Endothelial cell of umbilical vein (primary cell): ENCODE measurements at regions not wholly inside any gene's neighbourhood (a gene's known extent, or its start where the extent isn't known, plus 50 kb on each side); places are given as distances from the start of the nearest gene placed in this dataset.

Experiments
- BruUV-seq: library from RNA; stranded (reverse); fragments of 400-500 nt; replicated peaks from 2 replicates; lab custom pipeline; 2021; lab: Mats Ljungman, UMichigan
- CTCF ChIA-PET: fragments of 300-600, 350-600 bp; sonication (Branson Sonifier 250); formaldehyde crosslinking; loops from one replicate; lab custom pipeline; 2021; ENCODE audit warnings: antibody characterized with exemption, inconsistent platforms; lab: Charles Lee
- POLR2A ChIA-PET: fragments of 300-600, 350-600 bp; sonication (Branson Sonifier 250); formaldehyde crosslinking; loops from one replicate; lab custom pipeline; 2021; ENCODE audit warnings: antibody characterized with exemption, inconsistent platforms; lab: Charles Lee
- DNase-seq: peaks from one replicate; pipeline ENCODE4 v3.0.0-alpha.2; 2011; ENCODE audit warnings: low read depth, low spot score
- FAIRE-seq: peaks from 2 replicates; lab custom pipeline; 2011; peaks lifted over from hg19 to GRCh38; lab: Jason Lieb, UNC
- H2AFZ ChIP-seq: 2 replicates; pipeline ENCODE4 v1.6.0; 2012; ENCODE audit warnings: low read depth, low read length, control low read depth, inconsistent platforms
- H3K27ac ChIP-seq: 2 replicates; pipeline ENCODE4 v1.5.1; 2011; ENCODE audit warnings: low read depth, mild to moderate bottlenecking, control low read depth, low read length, moderate library complexity; ENCODE audit not compliant: insufficient read depth
- H3K27me3 ChIP-seq, 2 experiments: 2 replicates each; pipeline versions ENCODE4 v1.6.0 to v1.6.1; 2011; ENCODE audit warnings: low read length in 2 of 2, mixed read lengths in 1 of 2; ENCODE audit not compliant: control insufficient read depth in 2 of 2, insufficient read depth in 2 of 2
- H3K36me3 ChIP-seq, 2 experiments: 2 replicates in 1 of 2; 3 replicates in 1 of 2; pipeline ENCODE4 v1.5.1; 2011; ENCODE audit warnings: low read length in 2 of 2, mild to moderate bottlenecking in 1 of 2, moderate library complexity in 1 of 2; ENCODE audit not compliant: control insufficient read depth in 2 of 2, insufficient read depth in 2 of 2; ENCODE audit errors: extremely low read depth in 1 of 2
- H3K4me1 ChIP-seq: 3 replicates; pipeline ENCODE4 v1.5.1; 2011; ENCODE audit warnings: mild to moderate bottlenecking, low read length; ENCODE audit not compliant: control insufficient read depth, insufficient read depth; ENCODE audit errors: extremely low read depth
- H3K4me2 ChIP-seq: 2 replicates; pipeline ENCODE4 v1.6.1; 2011; ENCODE audit warnings: low read length, control low read depth, mixed read lengths; ENCODE audit not compliant: insufficient read depth
- H3K4me3 ChIP-seq, 3 experiments: fragments of 200-600 bp in 1 of 3; sonication (generic), shearing (Covaris generic) in 1 of 3; replicated peaks in 1 of 3; 2 replicates each; pipeline ENCODE4 v1.5.1; 2011 to 2016; ENCODE audit warnings: control low read depth in 3 of 3, low read length in 3 of 3, mild to moderate bottlenecking in 2 of 3, inconsistent platforms in 1 of 3, low read depth in 1 of 3, moderate library complexity in 1 of 3; ENCODE audit not compliant: insufficient read depth in 1 of 3
- H3K79me2 ChIP-seq: 2 replicates; pipeline ENCODE4 v1.6.0; 2012; ENCODE audit warnings: low read length, inconsistent platforms; ENCODE audit not compliant: control insufficient read depth, insufficient read depth
- H3K9ac ChIP-seq: replicated peaks from 2 replicates; pipeline ENCODE3; 2011; ENCODE audit warnings: low read length, control low read depth; ENCODE audit not compliant: insufficient read depth; ENCODE audit errors: extremely low read depth
- H3K9me1 ChIP-seq: replicated peaks from 3 replicates; pipeline ENCODE4 v1.6.0; 2011; ENCODE audit warnings: mild to moderate bottlenecking, low read length; ENCODE audit not compliant: control insufficient read depth, insufficient read depth; ENCODE audit errors: extremely low read depth
- H3K9me3 ChIP-seq: replicated peaks from 2 replicates; pipeline ENCODE4 v1.5.1; 2012; ENCODE audit warnings: low read length, inconsistent platforms; ENCODE audit not compliant: control insufficient read depth, insufficient read depth
- H4K20me1 ChIP-seq: replicated peaks from 2 replicates; pipeline ENCODE3; 2011; ENCODE audit warnings: mild to moderate bottlenecking, low read length; ENCODE audit not compliant: control insufficient read depth, insufficient read depth; ENCODE audit errors: extremely low read depth
- EZH2 ChIP-seq: IDR thresholded peaks from 2 replicates; pipeline ENCODE4 v1.6.1; 2012; ENCODE audit warnings: borderline replicate concordance, low read depth, mild to moderate bottlenecking, moderate library complexity, low read length, inconsistent platforms; ENCODE audit not compliant: severe bottlenecking
- FOS ChIP-seq: IDR thresholded peaks from 2 replicates; pipeline ENCODE4 v1.6.1; 2011; ENCODE audit warnings: mild to moderate bottlenecking, low read length, moderate library complexity, borderline replicate concordance; ENCODE audit not compliant: insufficient read depth
- GATA2 ChIP-seq: IDR thresholded peaks from 2 replicates; pipeline ENCODE4 v1.7.0; 2011; ENCODE audit warnings: low read depth, mild to moderate bottlenecking, moderate library complexity, mixed read lengths, low read length; ENCODE audit not compliant: insufficient read length, insufficient read depth
- JUN ChIP-seq: IDR thresholded peaks from 2 replicates; pipeline ENCODE4 v1.6.1; 2011; ENCODE audit warnings: borderline replicate concordance, low read depth; ENCODE audit not compliant: insufficient read length, insufficient read depth
- MYC ChIP-seq: IDR thresholded peaks from one replicate; pipeline ENCODE4 v1.6.1; 2011; ENCODE audit warnings: mild to moderate bottlenecking, low read depth, low read length
- POLR2A ChIP-seq: IDR thresholded peaks from 2 replicates; pipeline ENCODE4 v1.6.1; 2012; ENCODE audit warnings: low read depth, mild to moderate bottlenecking, control low read depth, low read length
- POLR2AphosphoS5 ChIP-seq: IDR thresholded peaks from 2 replicates; pipeline ENCODE4 v1.6.1; 2012; ENCODE audit warnings: low read depth, mild to moderate bottlenecking, control low read depth, low read length, moderate library complexity; ENCODE audit not compliant: insufficient read depth
- dilution Hi-C: fragments of 300-500 bp; cut with MboI; formaldehyde crosslinking; loops from one replicate; pipeline ENCODE4 v1.15.0; 2019; ENCODE audit warnings: low sequenced_read_pairs; ENCODE audit not compliant: extremely low pct_ligation_motif_present
- intact Hi-C: fragments of 100-400 bp; cut with micrococcal nuclease; formaldehyde crosslinking; loops from one replicate; pipeline ENCODE4 v1.10.0; 2022
- TF ChIP-seq, protein P1 (sequence below), 2 donors: IDR thresholded peaks; 1 replicate in 1 of 2; 2 replicates in 1 of 2; pipeline ENCODE4 v1.5.1; 2011; ENCODE audit warnings: low read length in 2 of 2, mild to moderate bottlenecking in 2 of 2, moderate library complexity in 2 of 2, control low read depth in 1 of 2, inconsistent platforms in 1 of 2, low read depth in 1 of 2; ENCODE audit not compliant: insufficient read depth in 1 of 2; ENCODE audit errors: extremely low read depth in 1 of 2
- TF ChIP-seq, protein P2 (sequence below): IDR thresholded peaks from 2 replicates; pipeline ENCODE4 v1.6.1; 2011; ENCODE audit not compliant: insufficient read depth, insufficient read length

DNA sequence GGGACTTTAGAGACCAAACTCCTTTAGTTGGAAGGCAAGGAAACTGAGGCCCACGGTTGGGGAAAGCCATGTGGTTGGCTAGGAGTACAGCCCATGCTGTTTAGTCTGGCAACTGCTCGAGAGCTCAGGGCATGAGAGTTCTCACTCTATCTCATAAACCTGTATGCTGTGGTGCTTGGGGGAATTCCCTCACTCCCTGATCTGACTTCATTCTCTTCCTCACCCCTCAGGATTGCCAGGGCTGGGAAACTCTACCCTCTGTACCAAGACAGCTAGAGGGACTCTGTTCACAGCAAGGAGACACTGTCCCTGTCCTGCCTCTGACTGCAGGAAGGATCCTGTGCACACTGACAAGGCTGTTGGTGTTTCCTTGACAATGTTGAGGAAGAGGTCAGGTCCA is 230.2 kb downstream of the ZNF621 start:
- no peak overlapping the region for H3K27ac ChIP-seq

More for the DNA sequence above, 230.2 kb downstream of the ZNF621 start:
- no peak for DNase-seq
- H3K9me1 ChIP-seq = no peaks in the 10 kb centered on the region
- TF ChIP-seq JUN (no peak), EZH2 (no peak), GATA2 (no peak), POLR2AphosphoS5 (no peak), POLR2A (no peak), FOS (no peak), MYC (no peak)
- TF ChIP-seq, protein P1, sequence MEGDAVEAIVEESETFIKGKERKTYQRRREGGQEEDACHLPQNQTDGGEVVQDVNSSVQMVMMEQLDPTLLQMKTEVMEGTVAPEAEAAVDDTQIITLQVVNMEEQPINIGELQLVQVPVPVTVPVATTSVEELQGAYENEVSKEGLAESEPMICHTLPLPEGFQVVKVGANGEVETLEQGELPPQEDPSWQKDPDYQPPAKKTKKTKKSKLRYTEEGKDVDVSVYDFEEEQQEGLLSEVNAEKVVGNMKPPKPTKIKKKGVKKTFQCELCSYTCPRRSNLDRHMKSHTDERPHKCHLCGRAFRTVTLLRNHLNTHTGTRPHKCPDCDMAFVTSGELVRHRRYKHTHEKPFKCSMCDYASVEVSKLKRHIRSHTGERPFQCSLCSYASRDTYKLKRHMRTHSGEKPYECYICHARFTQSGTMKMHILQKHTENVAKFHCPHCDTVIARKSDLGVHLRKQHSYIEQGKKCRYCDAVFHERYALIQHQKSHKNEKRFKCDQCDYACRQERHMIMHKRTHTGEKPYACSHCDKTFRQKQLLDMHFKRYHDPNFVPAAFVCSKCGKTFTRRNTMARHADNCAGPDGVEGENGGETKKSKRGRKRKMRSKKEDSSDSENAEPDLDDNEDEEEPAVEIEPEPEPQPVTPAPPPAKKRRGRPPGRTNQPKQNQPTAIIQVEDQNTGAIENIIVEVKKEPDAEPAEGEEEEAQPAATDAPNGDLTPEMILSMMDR (IDR thresholded peaks at IDR 0.05; ENCODE audit: extremely low read depth in 1 of 2, insufficient read depth in 1 of 2, low read depth in 1 of 2, low read length in 2 of 2) = no peak
- TF ChIP-seq, protein P2, sequence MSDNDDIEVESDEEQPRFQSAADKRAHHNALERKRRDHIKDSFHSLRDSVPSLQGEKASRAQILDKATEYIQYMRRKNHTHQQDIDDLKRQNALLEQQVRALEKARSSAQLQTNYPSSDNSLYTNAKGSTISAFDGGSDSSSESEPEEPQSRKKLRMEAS = no peak
- ChIA-PET CTCF (interaction anchor here (1.0 kb wide), 1 partner anchor 42 kb away, joined by 3 read pairs; no protein-coding TSS in a partner anchor), POLR2A (no interaction called here)
- BruUV-seq = no TSS peak
- no peak overlapping the region for H3K4me2 ChIP-seq
- intact Hi-C loops = no loop called here
- dilution Hi-C loops = no loop called here
- no peaks in the 10 kb centered on the region for H3K36me3 ChIP-seq
- no peaks in the 10 kb centered on the region for H3K4me1 ChIP-seq
- H3K9me3 ChIP-seq = no peaks in the 10 kb centered on the region
- H3K9ac ChIP-seq = no peak overlapping the region
- H3K79me2 ChIP-seq = no peaks in the 10 kb centered on the region
- no peak for FAIRE-seq
- H3K4me3 ChIP-seq = no peak overlapping the region
- H3K27me3 ChIP-seq = no peaks in the 10 kb centered on the region
- no peak overlapping the region for H2AFZ ChIP-seq
- no peaks in the 10 kb centered on the region for H4K20me1 ChIP-seq
